ENCODE measurements at regions not wholly inside any gene's neighbourhood (a gene's known extent, or its start where the extent isn't known, plus 50 kb on each side); places are given as distances from the start of the nearest gene placed in this dataset.
"Not testable (repeated sequence)": the region's sequence is repeated elsewhere in the genome, so short reads cannot be mapped to it uniquely, and the experiment has no call there.

DNA sequence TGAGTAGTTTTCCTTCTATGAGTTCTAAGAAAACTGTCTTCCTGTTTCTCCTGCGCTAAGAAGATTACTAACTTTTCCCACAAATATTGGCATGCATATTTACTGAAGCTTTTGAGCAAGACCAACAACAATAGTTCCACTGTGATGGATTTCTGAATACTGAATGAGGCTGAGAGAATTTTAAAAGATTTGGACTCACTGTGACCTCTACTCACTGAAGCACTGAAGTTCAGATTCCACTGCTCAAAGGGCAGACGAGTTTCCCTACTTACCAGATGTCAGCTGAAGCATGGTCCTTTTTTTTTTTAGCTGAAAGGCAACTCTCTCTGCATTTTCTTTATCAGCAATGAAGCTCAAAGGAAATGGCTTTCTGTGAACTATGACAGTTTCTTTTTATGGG lies 718.5 kb downstream of the RFPL4B start:
- no peak for DNase-seq (ENCODE audit: extremely low spot score)
- TF ChIP-seq, protein P1, sequence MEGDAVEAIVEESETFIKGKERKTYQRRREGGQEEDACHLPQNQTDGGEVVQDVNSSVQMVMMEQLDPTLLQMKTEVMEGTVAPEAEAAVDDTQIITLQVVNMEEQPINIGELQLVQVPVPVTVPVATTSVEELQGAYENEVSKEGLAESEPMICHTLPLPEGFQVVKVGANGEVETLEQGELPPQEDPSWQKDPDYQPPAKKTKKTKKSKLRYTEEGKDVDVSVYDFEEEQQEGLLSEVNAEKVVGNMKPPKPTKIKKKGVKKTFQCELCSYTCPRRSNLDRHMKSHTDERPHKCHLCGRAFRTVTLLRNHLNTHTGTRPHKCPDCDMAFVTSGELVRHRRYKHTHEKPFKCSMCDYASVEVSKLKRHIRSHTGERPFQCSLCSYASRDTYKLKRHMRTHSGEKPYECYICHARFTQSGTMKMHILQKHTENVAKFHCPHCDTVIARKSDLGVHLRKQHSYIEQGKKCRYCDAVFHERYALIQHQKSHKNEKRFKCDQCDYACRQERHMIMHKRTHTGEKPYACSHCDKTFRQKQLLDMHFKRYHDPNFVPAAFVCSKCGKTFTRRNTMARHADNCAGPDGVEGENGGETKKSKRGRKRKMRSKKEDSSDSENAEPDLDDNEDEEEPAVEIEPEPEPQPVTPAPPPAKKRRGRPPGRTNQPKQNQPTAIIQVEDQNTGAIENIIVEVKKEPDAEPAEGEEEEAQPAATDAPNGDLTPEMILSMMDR (IDR thresholded peaks at IDR 0.05; ENCODE audit: control extremely low read depth, extremely low read depth, low read depth, missing control alignments): no peak
- CTCF ChIA-PET: interaction anchor here (1.3 kb wide), 2 partner anchors 31 to 263 kb away, joined by 3 to 4 read pairs; no protein-coding TSS in a partner anchor
- POLR2A ChIA-PET: no interaction called here

DNA sequence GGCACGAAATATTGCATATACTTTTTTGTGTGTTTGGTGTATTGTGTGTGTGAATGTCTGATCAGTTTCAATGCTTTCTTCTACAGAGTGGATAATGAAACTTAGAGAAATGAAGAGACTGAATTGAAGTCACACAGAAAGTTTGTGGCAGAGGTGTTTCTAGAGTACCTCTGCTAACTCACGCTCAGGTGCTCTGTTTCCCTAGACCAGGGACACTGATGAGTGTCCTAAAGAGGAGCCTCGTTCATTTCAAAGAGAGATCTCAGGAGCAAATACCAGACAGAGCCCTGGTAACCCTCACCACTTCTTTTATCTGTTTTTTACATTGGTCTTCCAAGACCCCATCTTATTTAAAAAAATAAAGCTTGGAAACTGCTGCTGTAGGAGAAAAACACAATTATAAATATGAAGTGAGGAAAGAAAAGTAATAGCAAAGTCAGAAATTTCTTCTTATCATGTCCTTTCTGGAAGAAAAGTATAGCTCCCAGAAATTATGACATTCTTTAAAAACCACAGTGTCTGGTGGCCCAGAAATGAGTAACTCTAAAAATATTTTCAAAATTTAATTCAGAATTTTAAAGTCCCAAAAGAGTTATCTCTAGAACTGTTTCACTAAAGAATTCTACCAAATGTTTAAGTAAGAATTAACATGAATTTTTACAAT lies 720.6 kb downstream of the RFPL4B start:
- CTCF ChIA-PET: no interaction called here

DNA sequence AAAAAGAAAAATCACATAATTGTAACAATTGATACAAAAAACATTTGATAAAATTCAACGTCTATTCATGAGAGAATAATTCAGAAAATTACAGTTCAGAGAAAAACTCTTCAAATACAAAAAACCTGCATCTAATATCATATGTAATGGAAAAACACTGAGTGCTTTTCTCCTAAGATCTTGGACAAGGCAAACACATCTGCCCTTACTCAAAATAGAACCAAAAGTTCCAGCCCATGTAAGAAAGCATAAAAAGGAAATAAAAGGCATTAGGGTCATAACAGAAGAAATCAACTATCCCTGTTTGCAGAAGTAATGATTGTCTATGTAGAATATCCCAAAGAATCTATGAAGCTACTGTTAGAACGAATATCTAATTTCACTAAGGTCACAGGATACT lies 721.4 kb downstream of the RFPL4B start:
- TF ChIP-seq, protein P1 (IDR thresholded peaks at IDR 0.05; ENCODE audit: control extremely low read depth, extremely low read depth, low read depth, missing control alignments): no peak
- DNase-seq (ENCODE audit: extremely low spot score): no peak
- CTCF ChIA-PET: no interaction called here
- POLR2A ChIA-PET: no interaction called here

More for the DNA sequence above, 720.6 kb downstream of the RFPL4B start:
- DNase-seq (ENCODE audit: extremely low spot score): no peak
- TF ChIP-seq, protein P1 (IDR thresholded peaks at IDR 0.05; ENCODE audit: control extremely low read depth, extremely low read depth, low read depth, missing control alignments): no peak
- POLR2A ChIA-PET: no interaction called here

DNA sequence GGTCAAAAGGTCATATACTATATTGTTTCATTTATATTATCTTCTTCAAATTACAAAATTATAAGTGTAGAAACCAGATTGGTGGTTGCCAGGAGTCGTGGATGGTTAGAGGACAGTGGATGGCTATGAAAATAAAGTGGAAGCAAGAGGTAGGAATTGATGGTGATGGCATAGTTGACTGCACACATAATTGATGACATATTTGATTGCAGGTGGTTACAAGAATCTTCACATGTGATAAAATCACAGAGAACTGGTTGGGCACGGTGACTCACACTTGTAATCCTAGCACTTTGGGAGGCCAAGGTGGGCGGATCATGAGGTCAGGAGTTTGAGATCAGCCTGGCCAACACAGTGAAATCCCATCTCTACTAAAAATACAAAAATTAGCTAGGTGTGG lies 723.6 kb downstream of the RFPL4B start:
- POLR2A ChIA-PET; DNase-seq (ENCODE audit: extremely low spot score); CTCF ChIA-PET: not testable (repeated sequence)

DNA sequence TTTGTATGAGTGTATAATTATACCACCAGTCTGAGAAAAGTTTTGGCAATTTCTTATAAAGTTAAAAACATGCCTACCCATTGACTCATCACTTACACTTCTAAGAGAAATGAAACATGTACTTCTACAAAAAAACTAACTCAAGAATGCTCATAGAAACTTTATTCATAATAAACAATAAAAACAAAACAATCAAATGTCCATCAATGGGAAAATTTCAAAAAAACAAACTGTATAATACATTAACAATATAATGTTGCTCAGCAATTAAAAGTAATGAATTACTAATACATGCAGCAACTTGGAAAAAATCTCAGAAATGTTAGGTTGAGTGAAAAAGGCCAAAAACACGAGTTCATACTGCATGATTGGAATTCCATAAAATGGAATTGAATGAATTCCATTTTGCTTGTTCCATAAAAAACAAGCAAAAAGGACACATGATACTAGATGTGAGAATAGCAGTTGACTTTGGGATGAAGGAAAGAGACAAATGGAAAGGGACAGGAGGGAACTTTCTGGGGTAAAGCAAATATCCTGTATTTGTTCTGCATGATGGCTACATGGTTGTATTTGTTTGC lies 726.6 kb downstream of the RFPL4B start:
- TF ChIP-seq, protein P1 (IDR thresholded peaks at IDR 0.05; ENCODE audit: control extremely low read depth, extremely low read depth, low read depth, missing control alignments): no peak
- ChIA-PET POLR2A (no interaction called here), CTCF (no interaction called here)
- DNase-seq (ENCODE audit: extremely low spot score): no peak

DNA sequence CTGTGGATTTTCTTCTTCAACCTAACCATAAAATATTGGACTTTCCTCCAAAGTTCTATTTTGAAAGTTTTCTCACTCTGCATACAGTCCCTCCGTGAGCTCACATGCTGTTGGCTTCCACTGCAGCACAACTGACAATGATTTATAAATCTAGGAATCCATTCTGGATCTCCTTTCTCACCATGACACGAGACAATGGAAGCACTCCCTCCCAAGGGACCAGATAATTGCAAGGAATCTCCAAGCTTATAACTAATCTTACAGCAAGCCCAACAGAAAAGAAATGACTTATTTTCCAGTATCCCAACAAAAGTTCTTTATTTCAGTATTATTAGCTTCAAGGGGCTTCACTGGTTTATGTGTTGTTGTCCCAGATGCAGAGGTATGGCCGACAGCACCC lies 729.0 kb downstream of the RFPL4B start:
- TF ChIP-seq, protein P1 (IDR thresholded peaks at IDR 0.05; ENCODE audit: control extremely low read depth, extremely low read depth, low read depth, missing control alignments): no peak
- ChIA-PET CTCF (no interaction called here), POLR2A (no interaction called here)
- no peak for DNase-seq (ENCODE audit: extremely low spot score)

DNA sequence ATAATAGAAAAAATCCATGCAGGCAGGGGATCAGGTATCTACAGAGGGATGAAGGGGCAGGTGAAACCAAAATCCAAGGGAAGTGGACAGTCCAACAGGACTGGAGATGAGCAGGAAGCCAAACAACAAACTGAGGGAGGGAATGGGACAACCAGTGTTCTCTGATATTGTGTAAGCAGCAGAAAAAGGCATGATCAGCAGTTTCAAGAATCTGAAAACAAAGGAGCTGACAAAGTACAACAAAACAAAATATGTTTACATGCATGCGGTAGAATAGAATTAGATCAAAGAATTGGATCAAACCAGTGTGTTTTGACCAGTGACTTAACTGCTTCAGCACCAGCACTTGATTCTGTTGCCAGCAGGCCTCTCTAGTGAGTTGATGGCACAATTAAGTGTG lies 729.7 kb downstream of the RFPL4B start:
- no peak for DNase-seq (ENCODE audit: extremely low spot score)
- ChIA-PET CTCF (no interaction called here), POLR2A (no interaction called here)
- TF ChIP-seq, protein P1 (IDR thresholded peaks at IDR 0.05; ENCODE audit: control extremely low read depth, extremely low read depth, low read depth, missing control alignments): no peak

All from GM10248 (cell line).